CD4-positive, alpha-beta memory T cell (primary cell): ENCODE measurements at regions not wholly inside any gene's neighbourhood (a gene's known extent, or its start where the extent isn't known, plus 50 kb on each side); places are given as distances from the start of the nearest gene placed in this dataset.

Experiments used
- CTCF ChIA-PET: fragments of 350-600 bp; sonication (Branson Sonifier 250); formaldehyde crosslinking; loops from one replicate; lab custom pipeline; 2021; ENCODE audit warnings: inconsistent platforms; ENCODE audit not compliant: partially characterized antibody; lab: Charles Lee
- POLR2A ChIA-PET: fragments of 350-600 bp; sonication (Branson Sonifier 250); formaldehyde crosslinking; loops from one replicate; lab custom pipeline; 2021; ENCODE audit not compliant: partially characterized antibody; lab: Charles Lee
- DNase-seq, 5 donors: peaks; one replicate each; pipeline versions ENCODE4 v3.0.0 to v3.0.0-alpha.2; 2020 to 2022; ENCODE audit warnings: mixed read lengths in 1 of 5
- H3K27ac ChIP-seq: one replicate; pipeline ENCODE4 v1.7.0; 2013; ENCODE audit warnings: low read depth, low read length
- H3K27me3 ChIP-seq: 2 replicates; pipeline ENCODE4 v1.7.0; 2013; ENCODE audit warnings: mild to moderate bottlenecking, low read length, moderate library complexity; ENCODE audit not compliant: insufficient read depth
- H3K36me3 ChIP-seq: 2 replicates; pipeline ENCODE4 v1.7.0; 2013; ENCODE audit warnings: mild to moderate bottlenecking, low read length, moderate library complexity; ENCODE audit not compliant: insufficient read depth
- H3K4me1 ChIP-seq: 2 replicates; pipeline ENCODE4 v1.7.0; 2013; ENCODE audit warnings: mild to moderate bottlenecking, low read length, moderate library complexity; ENCODE audit not compliant: insufficient read depth
- H3K4me3 ChIP-seq, 2 donors: one replicate each; pipeline ENCODE4 v1.7.0; 2013; ENCODE audit warnings: low read length in 2 of 2, mild to moderate bottlenecking in 1 of 2
- H3K9me3 ChIP-seq, 2 donors: one replicate each; pipeline ENCODE4 v1.7.0; 2013; ENCODE audit warnings: low read length in 2 of 2, control low read depth in 1 of 2; ENCODE audit not compliant: control insufficient read depth in 1 of 2
- H3K27ac Mint-ChIP-seq, 7 donors: one replicate each; pipeline ENCODE4 v1.8.0; 2020 to 2021; ENCODE audit warnings: mixed read lengths in 7 of 7, mild to moderate bottlenecking in 6 of 7, inconsistent platforms in 3 of 7, moderate library complexity in 3 of 7
- H3K27me3 Mint-ChIP-seq, 2 donors: one replicate each; pipeline ENCODE4 v1.8.0; 2020 to 2021; ENCODE audit warnings: mixed read lengths in 2 of 2
- H3K36me3 Mint-ChIP-seq, 2 donors: one replicate each; pipeline ENCODE4 v1.8.0; 2020 to 2021; ENCODE audit warnings: mixed read lengths in 2 of 2, inconsistent platforms in 1 of 2, mild to moderate bottlenecking in 1 of 2
- H3K4me1 Mint-ChIP-seq, 4 donors: one replicate each; pipeline ENCODE4 v1.8.0; 2020 to 2021; ENCODE audit warnings: mixed read lengths in 4 of 4, mild to moderate bottlenecking in 1 of 4
- H3K4me3 Mint-ChIP-seq, 8 donors: one replicate each; pipeline ENCODE4 v1.8.0; 2020 to 2021; ENCODE audit warnings: mixed read lengths in 8 of 8, mild to moderate bottlenecking in 7 of 8, moderate library complexity in 6 of 8, inconsistent platforms in 3 of 8
- H3K9me3 Mint-ChIP-seq, 8 donors: one replicate each; pipeline ENCODE4 v1.8.0; 2020 to 2021; ENCODE audit warnings: mixed read lengths in 8 of 8, mild to moderate bottlenecking in 5 of 8, inconsistent platforms in 3 of 8, moderate library complexity in 1 of 8
- intact Hi-C: fragments of 100-400 bp; cut with micrococcal nuclease; formaldehyde crosslinking; loops from one replicate; pipeline ENCODE4 v1.15.1; 2023

- Histone ChIP-seq H3K27me3 (no peaks in the 10 kb centered on the region), H3K27ac (no peak overlapping the region), H3K9me3 (no peaks in the 10 kb centered on the region), H3K36me3 (no peaks in the 10 kb centered on the region), H3K4me1 (no peaks in the 10 kb centered on the region), H3K4me3 (no peak overlapping the region)
- peak overlapping the region in 1 of 7 donors; percentile 71 for H3K27ac Mint-ChIP-seq
- ChIA-PET POLR2A (no interaction called here), CTCF (no interaction called here)
- peaks cover 0 to 3% (median 0%) of the 10 kb centered on the region in 8 donors for H3K9me3 Mint-ChIP-seq
- no peak for DNase-seq
- intact Hi-C loops = no loop called here
- H3K4me3 Mint-ChIP-seq = no peak overlapping the region
- peaks cover 1 to 2% of the 10 kb centered on the region in 2 donors for H3K27me3 Mint-ChIP-seq
- no peaks in the 10 kb centered on the region for H3K4me1 Mint-ChIP-seq
- H3K36me3 Mint-ChIP-seq = no peaks in the 10 kb centered on the region
Observed at GRCh38 chr2:220842901-220843665, 729.0 kb downstream of the EPHA4 start.

GRCh38 chr2:220845766-220846273 lies 726.3 kb downstream of the EPHA4 start:
- Histone ChIP-seq H3K9me3 (no peaks in the 10 kb centered on the region), H3K4me1 (no peaks in the 10 kb centered on the region), H3K36me3 (no peaks in the 10 kb centered on the region), H3K4me3 (no peak overlapping the region), H3K27me3 (no peaks in the 10 kb centered on the region), H3K27ac (no peak overlapping the region)
- H3K27ac Mint-ChIP-seq = no peak overlapping the region
- H3K36me3 Mint-ChIP-seq = no peaks in the 10 kb centered on the region
- peaks cover 1 to 3% of the 10 kb centered on the region in 2 donors for H3K27me3 Mint-ChIP-seq
- no peaks in the 10 kb centered on the region for H3K4me1 Mint-ChIP-seq
- CTCF ChIA-PET = no interaction called here
- peaks cover 0 to 4% (median under 1%) of the 10 kb centered on the region in 8 donors for H3K9me3 Mint-ChIP-seq
- intact Hi-C loops = no loop called here
- no peak for DNase-seq
- H3K4me3 Mint-ChIP-seq = no peak overlapping the region
- POLR2A ChIA-PET = no interaction called here

- H3K36me3 Mint-ChIP-seq = no peaks in the 10 kb centered on the region
- POLR2A ChIA-PET = no interaction called here
Observed at GRCh38 chr2:220847006-220847405, 725.1 kb downstream of the EPHA4 start.

GRCh38 chr2:220847589-220847988 lies 724.5 kb downstream of the EPHA4 start:
- no peak for DNase-seq
- no peaks in the 10 kb centered on the region for H3K4me1 ChIP-seq
- no peaks in the 10 kb centered on the region for H3K36me3 ChIP-seq
- Mint-ChIP-seq H3K4me3 (no peak overlapping the region), H3K4me1 (no peaks in the 10 kb centered on the region), H3K36me3 (no peaks in the 10 kb centered on the region), H3K27me3 (peaks cover 0 to 1% of the 10 kb centered on the region in 2 donors), H3K27ac (no peak overlapping the region), H3K9me3 (peaks cover 0 to 4% (median under 1%) of the 10 kb centered on the region in 8 donors)
- POLR2A ChIA-PET = no interaction called here
- CTCF ChIA-PET = no interaction called here
- H3K9me3 ChIP-seq = no peaks in the 10 kb centered on the region
- intact Hi-C loops = no loop called here
- no peak overlapping the region for H3K27ac ChIP-seq
- H3K27me3 ChIP-seq = no peaks in the 10 kb centered on the region
- no peak overlapping the region for H3K4me3 ChIP-seq

More at GRCh38 chr2:220847006-220847405, 725.1 kb downstream of the EPHA4 start:
- H3K4me3 ChIP-seq = no peak overlapping the region
- Mint-ChIP-seq H3K9me3 (peaks cover 0 to 4% (median under 1%) of the 10 kb centered on the region in 8 donors), H3K27me3 (peaks cover 0 to 3% of the 10 kb centered on the region in 2 donors), H3K4me3 (no peak overlapping the region), H3K27ac (no peak overlapping the region), H3K4me1 (no peaks in the 10 kb centered on the region)
- CTCF ChIA-PET = no interaction called here
- H3K36me3 ChIP-seq = no peaks in the 10 kb centered on the region
- DNase-seq = no peak
- no peaks in the 10 kb centered on the region for H3K9me3 ChIP-seq
- no peak overlapping the region for H3K27ac ChIP-seq
- H3K4me1 ChIP-seq = no peaks in the 10 kb centered on the region
- no peaks in the 10 kb centered on the region for H3K27me3 ChIP-seq
- intact Hi-C loops = no loop called here

GRCh38 chr2:220849433-220849832 lies 722.7 kb downstream of the EPHA4 start:
- H3K9me3 Mint-ChIP-seq = peaks cover 0 to 4% (median 0%) of the 10 kb centered on the region in 8 donors
- no peak for DNase-seq
- H3K27ac Mint-ChIP-seq = no peak overlapping the region
- Histone ChIP-seq H3K27me3 (no peaks in the 10 kb centered on the region), H3K27ac (no peak overlapping the region), H3K36me3 (no peaks in the 10 kb centered on the region), H3K4me3 (no peak overlapping the region), H3K4me1 (no peaks in the 10 kb centered on the region), H3K9me3 (no peaks in the 10 kb centered on the region)
- POLR2A ChIA-PET = no interaction called here
- intact Hi-C loops = no loop called here
- peaks cover 1 to 2% of the 10 kb centered on the region in 2 donors for H3K27me3 Mint-ChIP-seq
- no peaks in the 10 kb centered on the region for H3K4me1 Mint-ChIP-seq
- CTCF ChIA-PET = no interaction called here
- no peaks in the 10 kb centered on the region for H3K36me3 Mint-ChIP-seq
- H3K4me3 Mint-ChIP-seq = no peak overlapping the region

- peaks cover 0 to 4% (median 0%) of the 10 kb centered on the region in 8 donors for H3K9me3 Mint-ChIP-seq
- CTCF ChIA-PET = no interaction called here
Observed at GRCh38 chr2:220850116-220850515, 722.0 kb downstream of the EPHA4 start.

GRCh38 chr2:220855296-220855695 lies 716.8 kb downstream of the EPHA4 start:
- CTCF ChIA-PET = no interaction called here
- Histone ChIP-seq H3K4me3 (no peak overlapping the region), H3K36me3 (no peaks in the 10 kb centered on the region), H3K27me3 (no peaks in the 10 kb centered on the region), H3K4me1 (no peaks in the 10 kb centered on the region), H3K9me3 (no peaks in the 10 kb centered on the region), H3K27ac (no peak overlapping the region)
- Mint-ChIP-seq H3K27ac (no peak overlapping the region), H3K27me3 (peaks cover 0 to 2% of the 10 kb centered on the region in 2 donors), H3K4me3 (no peak overlapping the region), H3K36me3 (no peaks in the 10 kb centered on the region), H3K9me3 (no peaks in the 10 kb centered on the region), H3K4me1 (no peaks in the 10 kb centered on the region)
- POLR2A ChIA-PET = no interaction called here
- DNase-seq = no peak
- intact Hi-C loops = no loop called here

More at GRCh38 chr2:220850116-220850515, 722.0 kb downstream of the EPHA4 start:
- Mint-ChIP-seq H3K4me1 (no peaks in the 10 kb centered on the region), H3K4me3 (no peak overlapping the region), H3K27ac (no peak overlapping the region), H3K27me3 (peaks cover 1 to 2% of the 10 kb centered on the region in 2 donors), H3K36me3 (no peaks in the 10 kb centered on the region)
- no peak for DNase-seq
- H3K9me3 ChIP-seq = no peaks in the 10 kb centered on the region
- no peaks in the 10 kb centered on the region for H3K36me3 ChIP-seq
- no peaks in the 10 kb centered on the region for H3K4me1 ChIP-seq
- POLR2A ChIA-PET = no interaction called here
- no peak overlapping the region for H3K27ac ChIP-seq
- no peak overlapping the region for H3K4me3 ChIP-seq
- intact Hi-C loops = no loop called here
- H3K27me3 ChIP-seq = no peaks in the 10 kb centered on the region
